SK-N-SH treated with all-trans-retinoic acid at 6 μM for 48 hours (cell line): ENCODE measurements at regions not wholly inside any gene's neighbourhood (a gene's known extent, or its start where the extent isn't known, plus 50 kb on each side); places are given as distances from the start of the nearest gene placed in this dataset.

ENCODE experiments used
- ATAC-seq: fragments of 200-7000 bp; cut with Tn5 transposase; 3 replicates; pipeline ENCODE4 v1.9.1; 2020; ENCODE audit warnings: mild to moderate bottlenecking, moderate library complexity
- ARNTL ChIP-seq: fragments of 450-650 bp; formaldehyde crosslinking; IDR thresholded peaks from 2 replicates; pipeline ENCODE4 v1.5.0; 2020; ENCODE audit warnings: low read depth, mild to moderate bottlenecking, moderate library complexity, borderline replicate concordance
- CSRNP3 ChIP-seq: fragments of 250-450 bp; sonication (Bioruptor Pico); IDR thresholded peaks from 2 replicates; pipeline ENCODE4 v1.5.1; 2021; ENCODE audit warnings: mild to moderate bottlenecking, moderate library complexity
- GLIS3 ChIP-seq: fragments of 250-450 bp; sonication (Bioruptor Pico); IDR thresholded peaks from 2 replicates; pipeline ENCODE4 v1.5.0; 2020; ENCODE audit warnings: mild to moderate bottlenecking, moderate library complexity
- OSR1 ChIP-seq: fragments of 250-450 bp; sonication (Bioruptor Pico); IDR thresholded peaks from 2 replicates; pipeline ENCODE4 v1.8.0; 2022; ENCODE audit warnings: moderate library complexity, mild to moderate bottlenecking, inconsistent platforms
- PATZ1 ChIP-seq: fragments of 250-450 bp; sonication (Bioruptor Pico); IDR thresholded peaks from 2 replicates; pipeline ENCODE4 v1.8.0; 2020; ENCODE audit warnings: mild to moderate bottlenecking, moderate library complexity, borderline replicate concordance
- PPARA ChIP-seq: fragments of 250-450 bp; sonication (Bioruptor Pico); IDR thresholded peaks from 2 replicates; pipeline ENCODE4 v1.5.0; 2020; ENCODE audit warnings: mild to moderate bottlenecking, borderline replicate concordance
- SNAI2 ChIP-seq: fragments of 250-450 bp; sonication (Bioruptor Pico); IDR thresholded peaks from 2 replicates; pipeline ENCODE4 v1.5.0; 2020; ENCODE audit warnings: mild to moderate bottlenecking, moderate library complexity
- TOX ChIP-seq: fragments of 250-450 bp; sonication (Bioruptor Pico); IDR thresholded peaks from 2 replicates; pipeline ENCODE4 v1.8.0; 2021; ENCODE audit warnings: mild to moderate bottlenecking, moderate library complexity, borderline replicate concordance
- ZFP30 ChIP-seq: fragments of 450-650 bp; formaldehyde crosslinking; IDR thresholded peaks from 2 replicates; pipeline ENCODE4 v1.5.0; 2022; ENCODE audit warnings: mild to moderate bottlenecking, moderate library complexity
- ZNF565 ChIP-seq: fragments of 450-650 bp; formaldehyde crosslinking; conservative IDR thresholded peaks from 2 replicates; pipeline ENCODE4 v1.5.0; 2020; ENCODE audit warnings: low read depth, mild to moderate bottlenecking, moderate library complexity
- ZNF70 ChIP-seq: fragments of 450-650 bp; formaldehyde crosslinking; IDR thresholded peaks from 2 replicates; pipeline ENCODE4 v1.5.0; 2020; ENCODE audit warnings: mild to moderate bottlenecking, moderate library complexity
- ZNF8 ChIP-seq: fragments of 450-650 bp; formaldehyde crosslinking; IDR thresholded peaks from 2 replicates; pipeline ENCODE4 v1.5.0; 2020; ENCODE audit warnings: mild to moderate bottlenecking, moderate library complexity
- TF ChIP-seq, protein P1 (sequence below): fragments of 250-450 bp; sonication (Bioruptor Pico); IDR thresholded peaks from 2 replicates; pipeline ENCODE4 v1.5.0; 2020; ENCODE audit warnings: mild to moderate bottlenecking, moderate library complexity
- TF ChIP-seq, protein P2 (sequence below): fragments of 250-450 bp; sonication (Bioruptor Pico); IDR thresholded peaks from 2 replicates; pipeline ENCODE4 v1.5.1; 2020; ENCODE audit warnings: low read depth, mild to moderate bottlenecking, moderate library complexity

DNA sequence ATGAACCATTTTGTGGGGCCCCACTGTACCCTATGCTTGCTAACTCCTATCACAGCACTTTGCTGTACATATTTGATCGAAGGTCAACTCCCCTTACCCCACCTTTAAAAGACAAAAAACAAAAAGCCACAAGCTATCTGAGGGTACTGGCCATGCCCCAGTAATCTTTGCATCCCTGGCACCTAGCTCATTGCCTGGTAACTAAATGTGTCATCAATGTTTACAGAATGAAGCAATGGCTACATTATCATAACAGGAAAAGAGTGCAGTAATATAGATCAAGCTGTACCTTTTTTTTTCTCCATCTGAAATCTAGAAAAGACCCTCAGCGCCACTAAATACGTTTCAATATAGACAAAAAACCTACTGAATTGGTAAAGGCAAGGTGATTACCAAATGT, 188.0 kb downstream of the ELAVL2 start:
- no peak for TF ChIP-seq ARNTL (CRISPR knock-in tag)
- TF ChIP-seq GLIS3 (CRISPR knock-in tag) = no peak
- TF ChIP-seq, protein P1, sequence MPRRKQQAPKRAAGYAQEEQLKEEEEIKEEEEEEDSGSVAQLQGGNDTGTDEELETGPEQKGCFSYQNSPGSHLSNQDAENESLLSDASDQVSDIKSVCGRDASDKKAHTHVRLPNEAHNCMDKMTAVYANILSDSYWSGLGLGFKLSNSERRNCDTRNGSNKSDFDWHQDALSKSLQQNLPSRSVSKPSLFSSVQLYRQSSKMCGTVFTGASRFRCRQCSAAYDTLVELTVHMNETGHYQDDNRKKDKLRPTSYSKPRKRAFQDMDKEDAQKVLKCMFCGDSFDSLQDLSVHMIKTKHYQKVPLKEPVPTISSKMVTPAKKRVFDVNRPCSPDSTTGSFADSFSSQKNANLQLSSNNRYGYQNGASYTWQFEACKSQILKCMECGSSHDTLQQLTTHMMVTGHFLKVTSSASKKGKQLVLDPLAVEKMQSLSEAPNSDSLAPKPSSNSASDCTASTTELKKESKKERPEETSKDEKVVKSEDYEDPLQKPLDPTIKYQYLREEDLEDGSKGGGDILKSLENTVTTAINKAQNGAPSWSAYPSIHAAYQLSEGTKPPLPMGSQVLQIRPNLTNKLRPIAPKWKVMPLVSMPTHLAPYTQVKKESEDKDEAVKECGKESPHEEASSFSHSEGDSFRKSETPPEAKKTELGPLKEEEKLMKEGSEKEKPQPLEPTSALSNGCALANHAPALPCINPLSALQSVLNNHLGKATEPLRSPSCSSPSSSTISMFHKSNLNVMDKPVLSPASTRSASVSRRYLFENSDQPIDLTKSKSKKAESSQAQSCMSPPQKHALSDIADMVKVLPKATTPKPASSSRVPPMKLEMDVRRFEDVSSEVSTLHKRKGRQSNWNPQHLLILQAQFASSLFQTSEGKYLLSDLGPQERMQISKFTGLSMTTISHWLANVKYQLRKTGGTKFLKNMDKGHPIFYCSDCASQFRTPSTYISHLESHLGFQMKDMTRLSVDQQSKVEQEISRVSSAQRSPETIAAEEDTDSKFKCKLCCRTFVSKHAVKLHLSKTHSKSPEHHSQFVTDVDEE (CRISPR knock-in tag) = no peak
- no peak for TF ChIP-seq ZNF565
- TF ChIP-seq CSRNP3 (CRISPR knock-in tag) = no peak
- no peak for TF ChIP-seq ZFP30
- TF ChIP-seq OSR1 (CRISPR knock-in tag) = no peak
- no peak for TF ChIP-seq SNAI2 (CRISPR knock-in tag)
- no peak for TF ChIP-seq ZNF70 (CRISPR knock-in tag)
- TF ChIP-seq TOX (CRISPR knock-in tag) = no peak
- no peak for TF ChIP-seq ZNF8
- no peak for ATAC-seq

GRCh38 chr9:23638837-23639426, 187.1 kb downstream of the ELAVL2 start:
- no peak for TF ChIP-seq OSR1 (CRISPR knock-in tag)
- no peak for TF ChIP-seq ZNF70 (CRISPR knock-in tag)
- no peak for TF ChIP-seq PATZ1 (CRISPR knock-in tag)
- TF ChIP-seq PPARA (CRISPR knock-in tag) = no peak
- TF ChIP-seq, protein P2, sequence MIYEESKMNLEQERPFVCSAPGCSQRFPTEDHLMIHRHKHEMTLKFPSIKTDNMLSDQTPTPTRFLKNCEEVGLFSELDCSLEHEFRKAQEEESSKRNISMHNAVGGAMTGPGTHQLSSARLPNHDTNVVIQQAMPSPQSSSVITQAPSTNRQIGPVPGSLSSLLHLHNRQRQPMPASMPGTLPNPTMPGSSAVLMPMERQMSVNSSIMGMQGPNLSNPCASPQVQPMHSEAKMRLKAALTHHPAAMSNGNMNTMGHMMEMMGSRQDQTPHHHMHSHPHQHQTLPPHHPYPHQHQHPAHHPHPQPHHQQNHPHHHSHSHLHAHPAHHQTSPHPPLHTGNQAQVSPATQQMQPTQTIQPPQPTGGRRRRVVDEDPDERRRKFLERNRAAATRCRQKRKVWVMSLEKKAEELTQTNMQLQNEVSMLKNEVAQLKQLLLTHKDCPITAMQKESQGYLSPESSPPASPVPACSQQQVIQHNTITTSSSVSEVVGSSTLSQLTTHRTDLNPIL (CRISPR knock-in tag) = no peak
- TF ChIP-seq, all 23 proteins: peak for 0
- ATAC-seq = no peak
